DOHH2 (cell line): ENCODE measurements at regions not wholly inside any gene's neighbourhood (a gene's known extent, or its start where the extent isn't known, plus 50 kb on each side); places are given as distances from the start of the nearest gene placed in this dataset.

Experiments
- H3F3A ChIP-seq: fragments of 200-600 bp; sonication (generic), shearing (Covaris generic); 2 replicates; pipeline ENCODE4 v1.6.0; 2016; ENCODE audit warnings: antibody characterized with exemption, mild to moderate bottlenecking; ENCODE audit not compliant: control insufficient read depth, insufficient read depth
- H3K27ac ChIP-seq: fragments of 200-600 bp; sonication (generic); 2 replicates; pipeline ENCODE4 v1.5.1; 2014; ENCODE audit warnings: low read depth, mild to moderate bottlenecking, low read length, moderate library complexity
- H3K27me3 ChIP-seq: fragments of 200-600 bp; sonication (generic); 2 replicates; pipeline ENCODE4 v1.6.1; 2014; ENCODE audit warnings: mild to moderate bottlenecking, low read length, mixed read lengths; ENCODE audit not compliant: control insufficient read depth
- H3K36me3 ChIP-seq: fragments of 200-600 bp; sonication (generic); 2 replicates; pipeline ENCODE4 v1.6.1; 2014; ENCODE audit warnings: mild to moderate bottlenecking, low read length, moderate library complexity, mixed read lengths; ENCODE audit not compliant: control insufficient read depth
- H3K4me1 ChIP-seq: fragments of 200-600 bp; sonication (generic); 2 replicates; pipeline ENCODE4 v1.6.1; 2014; ENCODE audit warnings: mild to moderate bottlenecking, low read length, mixed read lengths; ENCODE audit not compliant: control insufficient read depth
- H3K4me2 ChIP-seq: fragments of 200-600 bp; sonication (generic); 2 replicates; pipeline ENCODE4 v1.6.0; 2014; ENCODE audit warnings: mild to moderate bottlenecking, low read length, moderate library complexity
- H3K4me3 ChIP-seq: fragments of 200-600 bp; sonication (generic); 2 replicates; pipeline ENCODE4 v1.5.1; 2014; ENCODE audit warnings: mild to moderate bottlenecking, low read length, mixed read lengths
- H3K79me2 ChIP-seq: fragments of 200-600 bp; sonication (generic); 2 replicates; pipeline ENCODE4 v1.6.1; 2014; ENCODE audit warnings: mild to moderate bottlenecking, low read length, mixed read lengths; ENCODE audit not compliant: control insufficient read depth
- H3K9me2 ChIP-seq: fragments of 200-600 bp; sonication (generic); replicated peaks from 2 replicates; pipeline ENCODE4 v1.6.1; 2014; ENCODE audit warnings: mild to moderate bottlenecking, low read length, mixed read lengths; ENCODE audit not compliant: control insufficient read depth
- H3K9me3 ChIP-seq: fragments of 200-600 bp; sonication (generic); 2 replicates; pipeline ENCODE4 v1.6.1; 2014; ENCODE audit warnings: antibody characterized with exemption, low read length, mixed read lengths; ENCODE audit not compliant: control insufficient read depth, insufficient read depth
- H4K20me1 ChIP-seq: fragments of 200-600 bp; sonication (generic); 2 replicates; pipeline ENCODE4 v1.6.0; 2014; ENCODE audit warnings: low read depth, mild to moderate bottlenecking, antibody characterized with exemption, low read length, moderate library complexity; ENCODE audit not compliant: control insufficient read depth, insufficient read depth
- EZH2phosphoT487 ChIP-seq: fragments of 200-600 bp; sonication (generic); IDR thresholded peaks from 2 replicates; pipeline ENCODE4 v1.6.1; 2017; ENCODE audit warnings: borderline replicate concordance, mild to moderate bottlenecking, antibody characterized with exemption, low read length, moderate library complexity, mixed read lengths
- TF ChIP-seq, protein P1 (sequence below): fragments of 200-600 bp; sonication (generic); IDR thresholded peaks from one replicate; pipeline ENCODE4 v1.5.1; 2014; ENCODE audit warnings: antibody characterized with exemption, mild to moderate bottlenecking, low read depth, low read length; ENCODE audit not compliant: poor library complexity, severe bottlenecking

DNA sequence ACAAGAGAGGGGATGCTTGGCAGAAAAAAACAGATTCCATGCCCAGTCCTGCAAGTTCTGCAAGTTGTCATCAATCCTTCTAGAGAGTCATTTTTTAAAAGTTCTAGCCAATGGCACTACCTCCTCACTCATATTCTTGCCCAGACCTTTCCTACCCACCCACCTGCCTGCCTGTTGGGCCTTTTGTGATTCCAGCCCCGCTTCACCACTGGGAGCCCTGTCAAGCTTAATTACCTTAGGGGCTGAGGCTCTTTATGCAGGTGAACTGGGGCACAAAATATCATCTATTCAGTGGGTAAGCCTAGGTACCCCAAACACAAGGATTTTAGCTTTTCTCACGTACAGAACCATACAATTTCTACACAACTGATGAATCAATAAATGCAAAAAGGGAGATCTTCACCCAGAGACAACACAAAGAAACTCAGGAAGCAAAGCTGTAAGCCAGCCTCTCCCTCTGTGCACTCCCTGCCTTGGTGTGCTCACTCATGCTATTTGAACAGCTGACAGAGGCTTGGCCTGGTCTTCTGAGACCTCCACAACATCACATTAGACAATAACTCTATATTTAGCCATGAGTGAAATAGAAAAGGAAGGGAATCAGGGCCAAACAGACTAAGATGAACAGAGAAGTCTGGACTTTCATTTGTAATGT, 222.6 kb downstream of the HTR7 start:
- Histone ChIP-seq H3K79me2 (no peaks in the 10 kb centered on the region), H3K4me2 (no peak overlapping the region), H3K36me3 (no peaks in the 10 kb centered on the region), H4K20me1 (no peaks in the 10 kb centered on the region), H3K9me2 (no peaks in the 10 kb centered on the region), H3K27me3 (no peaks in the 10 kb centered on the region), H3K9me3 (no peaks in the 10 kb centered on the region), H3K27ac (no peak overlapping the region), H3K4me1 (no peaks in the 10 kb centered on the region), H3K4me3 (no peak overlapping the region), H3F3A (no peaks in the 10 kb centered on the region)
- no peak for TF ChIP-seq EZH2phosphoT487
- TF ChIP-seq, protein P1, sequence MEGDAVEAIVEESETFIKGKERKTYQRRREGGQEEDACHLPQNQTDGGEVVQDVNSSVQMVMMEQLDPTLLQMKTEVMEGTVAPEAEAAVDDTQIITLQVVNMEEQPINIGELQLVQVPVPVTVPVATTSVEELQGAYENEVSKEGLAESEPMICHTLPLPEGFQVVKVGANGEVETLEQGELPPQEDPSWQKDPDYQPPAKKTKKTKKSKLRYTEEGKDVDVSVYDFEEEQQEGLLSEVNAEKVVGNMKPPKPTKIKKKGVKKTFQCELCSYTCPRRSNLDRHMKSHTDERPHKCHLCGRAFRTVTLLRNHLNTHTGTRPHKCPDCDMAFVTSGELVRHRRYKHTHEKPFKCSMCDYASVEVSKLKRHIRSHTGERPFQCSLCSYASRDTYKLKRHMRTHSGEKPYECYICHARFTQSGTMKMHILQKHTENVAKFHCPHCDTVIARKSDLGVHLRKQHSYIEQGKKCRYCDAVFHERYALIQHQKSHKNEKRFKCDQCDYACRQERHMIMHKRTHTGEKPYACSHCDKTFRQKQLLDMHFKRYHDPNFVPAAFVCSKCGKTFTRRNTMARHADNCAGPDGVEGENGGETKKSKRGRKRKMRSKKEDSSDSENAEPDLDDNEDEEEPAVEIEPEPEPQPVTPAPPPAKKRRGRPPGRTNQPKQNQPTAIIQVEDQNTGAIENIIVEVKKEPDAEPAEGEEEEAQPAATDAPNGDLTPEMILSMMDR, result no peak

DNA sequence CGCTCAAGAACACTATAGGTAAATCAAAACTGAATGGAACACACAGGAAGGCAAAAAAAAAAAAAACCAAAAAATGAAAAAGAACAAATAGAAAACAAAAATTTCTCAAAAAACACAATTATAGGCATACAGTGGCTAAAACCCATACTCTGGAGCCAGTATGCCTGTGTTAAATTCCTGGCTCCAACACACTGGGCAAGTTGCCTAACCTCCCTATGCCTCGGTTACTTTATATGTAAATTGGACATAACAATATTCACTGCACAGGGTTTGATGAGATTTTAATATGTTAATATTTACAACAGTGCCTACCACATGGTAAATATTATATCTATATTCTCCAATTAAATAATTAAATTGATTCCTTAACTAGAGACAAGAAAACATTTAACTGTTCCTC, 217.1 kb downstream of the HTR7 start:
- TF ChIP-seq EZH2phosphoT487, result no peak
- H3F3A ChIP-seq, result no peaks in the 10 kb centered on the region
- no peaks in the 10 kb centered on the region for H3K27me3 ChIP-seq
- H3K4me2 ChIP-seq, result no peak overlapping the region
- H3K4me1 ChIP-seq, result no peaks in the 10 kb centered on the region
- no peaks in the 10 kb centered on the region for H3K36me3 ChIP-seq
- no peaks in the 10 kb centered on the region for H3K79me2 ChIP-seq
- H3K9me2 ChIP-seq, result no peaks in the 10 kb centered on the region
- no peaks in the 10 kb centered on the region for H4K20me1 ChIP-seq
- no peak overlapping the region for H3K27ac ChIP-seq
- no peak overlapping the region for H3K4me3 ChIP-seq
- no peaks in the 10 kb centered on the region for H3K9me3 ChIP-seq

DNA sequence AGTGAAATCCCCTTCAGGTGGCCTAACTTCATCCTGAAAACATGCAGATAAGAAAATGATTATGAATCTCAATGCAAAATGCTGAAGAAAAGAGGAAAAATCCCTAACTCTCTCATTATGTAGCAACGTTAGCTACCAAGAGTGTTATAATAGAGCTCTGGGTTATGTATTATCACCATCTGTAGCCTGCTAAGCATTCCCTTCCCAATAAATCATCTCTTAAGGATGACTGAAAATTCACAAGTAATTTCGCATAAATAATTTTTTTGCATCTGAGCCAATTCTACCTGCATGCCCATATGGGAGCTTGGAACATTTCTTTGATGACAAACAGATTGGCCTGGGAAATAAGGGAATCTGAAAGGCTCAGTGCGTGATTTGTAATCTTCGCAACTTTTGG, 216.1 kb downstream of the HTR7 start:
- Histone ChIP-seq H4K20me1 (no peaks in the 10 kb centered on the region), H3K79me2 (no peaks in the 10 kb centered on the region), H3K4me2 (no peak overlapping the region), H3K9me3 (no peaks in the 10 kb centered on the region), H3K27ac (no peak overlapping the region), H3K4me3 (no peak overlapping the region), H3F3A (no peaks in the 10 kb centered on the region), H3K9me2 (no peaks in the 10 kb centered on the region), H3K4me1 (no peaks in the 10 kb centered on the region), H3K36me3 (no peaks in the 10 kb centered on the region), H3K27me3 (no peaks in the 10 kb centered on the region)
- TF ChIP-seq, protein P1, result no peak
- TF ChIP-seq EZH2phosphoT487, result no peak

DNA sequence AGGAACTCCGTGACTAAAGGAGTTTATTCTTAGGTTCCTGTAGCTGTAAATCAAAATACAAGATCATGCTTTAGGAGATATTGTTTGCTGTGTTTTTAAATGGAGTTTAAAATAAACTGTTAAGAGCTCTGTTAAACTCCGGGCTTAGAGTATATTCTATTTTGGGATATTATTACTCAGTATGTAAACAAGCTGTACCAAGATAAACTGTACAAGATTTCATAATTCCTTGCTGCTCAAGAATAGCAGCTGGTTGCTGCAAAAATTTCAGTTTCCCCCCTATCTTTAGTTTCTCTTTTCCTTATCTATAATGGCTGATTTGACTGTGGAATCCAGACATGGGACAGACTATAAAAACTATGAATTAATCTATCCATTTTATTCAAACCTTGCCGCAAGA, 215.7 kb downstream of the HTR7 start:
- Histone ChIP-seq H3K4me1 (no peaks in the 10 kb centered on the region), H3K4me3 (no peak overlapping the region), H3K9me2 (no peaks in the 10 kb centered on the region), H3K4me2 (no peak overlapping the region), H3K27ac (no peak overlapping the region), H3K36me3 (no peaks in the 10 kb centered on the region), H3K27me3 (no peaks in the 10 kb centered on the region), H3K9me3 (no peaks in the 10 kb centered on the region), H3F3A (no peaks in the 10 kb centered on the region), H3K79me2 (no peaks in the 10 kb centered on the region), H4K20me1 (no peaks in the 10 kb centered on the region)
- TF ChIP-seq, protein P1, result no peak
